Astrocyte of the spinal cord (primary cell): ENCODE measurements at regions not wholly inside any gene's neighbourhood (a gene's known extent, or its start where the extent isn't known, plus 50 kb on each side); places are given as distances from the start of the nearest gene placed in this dataset.

Experiments used
- DNase-seq: peaks from one replicate; pipeline ENCODE4 v3.0.0; 2011; ENCODE audit warnings: low read depth, low spot score
- H3K4me3 ChIP-seq: 2 replicates; pipeline ENCODE4 v1.5.1; 2011; ENCODE audit warnings: low read depth, mild to moderate bottlenecking, low read length, moderate library complexity
- CTCF ChIP-seq: IDR thresholded peaks from 2 replicates; pipeline ENCODE4 v1.5.1; 2012; ENCODE audit warnings: low read depth, mild to moderate bottlenecking, low read length, inconsistent platforms
- in situ Hi-C: cut with HindIII; loops from 2 replicates; pipeline ENCODE4 v1.10.0; 2017; ENCODE audit warnings: low sequenced_read_pairs

GRCh38 chr2:47664817-47665216 lies 94.0 kb upstream of the KCNK12 start:
- in situ Hi-C loops, result no loop called here

GRCh38 chr2:47662552-47662951 lies 91.8 kb upstream of the KCNK12 start:
- H3K4me3 ChIP-seq, result no peak overlapping the region
- DNase-seq, result no peak
- in situ Hi-C loops, result no loop called here
- no peak for TF ChIP-seq CTCF

More at GRCh38 chr2:47664817-47665216, 94.0 kb upstream of the KCNK12 start:
- no peak for DNase-seq
- no peak overlapping the region for H3K4me3 ChIP-seq
- TF ChIP-seq CTCF, result peak; percentile 8

- no peak for TF ChIP-seq CTCF
- in situ Hi-C loops, result no loop called here
- H3K4me3 ChIP-seq, result no peak overlapping the region
- DNase-seq, result no peak
Measured at GRCh38 chr2:47661310-47661709, 90.5 kb upstream of the KCNK12 start.

GRCh38 chr2:47660168-47660567 lies 89.4 kb upstream of the KCNK12 start:
- DNase-seq, result no peak
- H3K4me3 ChIP-seq, result no peak overlapping the region
- in situ Hi-C loops, result no loop called here
- no peak for TF ChIP-seq CTCF

- DNase-seq, result no peak
- H3K4me3 ChIP-seq, result no peak overlapping the region
- in situ Hi-C loops, result no loop called here
- TF ChIP-seq CTCF, result no peak
Measured at GRCh38 chr2:47658646-47659320, 88.0 kb upstream of the KCNK12 start.

- no peak for DNase-seq
- no peak overlapping the region for H3K4me3 ChIP-seq
- TF ChIP-seq CTCF, result no peak
- in situ Hi-C loops, result no loop called here
Measured at GRCh38 chr2:47657886-47658489, 87.2 kb upstream of the KCNK12 start.
